ENCODE measurements at regions not wholly inside any gene's neighbourhood (a gene's known extent, or its start where the extent isn't known, plus 50 kb on each side); places are given as distances from the start of the nearest gene placed in this dataset.

DNA sequence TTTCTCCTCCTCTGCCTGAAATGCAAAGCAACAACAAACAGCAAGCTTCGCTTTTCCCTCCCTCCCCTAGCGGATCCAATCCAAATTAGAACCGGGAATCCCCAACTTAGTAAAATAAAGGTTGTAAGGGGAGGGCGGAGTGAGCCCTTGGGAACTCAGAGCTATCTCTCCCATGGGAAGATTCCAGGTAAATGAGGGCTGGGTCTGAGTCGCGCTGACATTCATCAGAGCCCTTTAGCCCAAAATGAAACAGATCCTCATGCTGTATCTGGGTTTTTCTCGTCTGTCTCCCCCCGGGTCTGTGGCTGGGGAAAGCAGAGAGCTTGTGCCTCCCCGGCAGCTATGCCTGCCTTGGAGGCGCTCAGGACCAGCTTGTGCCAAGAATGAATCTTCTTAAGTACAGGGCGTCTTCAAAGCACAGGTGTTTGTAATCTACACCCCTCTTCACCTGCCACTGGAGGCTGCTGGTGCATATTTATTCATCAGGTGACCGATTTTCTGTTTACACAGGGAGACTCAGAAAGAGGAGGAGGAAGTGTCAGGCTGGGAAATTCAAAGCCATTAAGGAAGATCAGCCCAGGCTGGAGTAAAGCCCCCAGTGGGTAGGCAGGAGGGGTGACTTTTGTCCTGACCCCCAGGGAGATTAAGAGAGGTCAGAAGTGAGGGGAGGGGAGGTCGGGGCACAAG lies 55.0 kb upstream of the GSE1 start:
- TF ChIP-seq MAZ (IDR thresholded peaks at IDR 0.05; ENCODE audit: borderline replicate concordance, low read depth, low read length): no peak
- TF ChIP-seq, protein P1, sequence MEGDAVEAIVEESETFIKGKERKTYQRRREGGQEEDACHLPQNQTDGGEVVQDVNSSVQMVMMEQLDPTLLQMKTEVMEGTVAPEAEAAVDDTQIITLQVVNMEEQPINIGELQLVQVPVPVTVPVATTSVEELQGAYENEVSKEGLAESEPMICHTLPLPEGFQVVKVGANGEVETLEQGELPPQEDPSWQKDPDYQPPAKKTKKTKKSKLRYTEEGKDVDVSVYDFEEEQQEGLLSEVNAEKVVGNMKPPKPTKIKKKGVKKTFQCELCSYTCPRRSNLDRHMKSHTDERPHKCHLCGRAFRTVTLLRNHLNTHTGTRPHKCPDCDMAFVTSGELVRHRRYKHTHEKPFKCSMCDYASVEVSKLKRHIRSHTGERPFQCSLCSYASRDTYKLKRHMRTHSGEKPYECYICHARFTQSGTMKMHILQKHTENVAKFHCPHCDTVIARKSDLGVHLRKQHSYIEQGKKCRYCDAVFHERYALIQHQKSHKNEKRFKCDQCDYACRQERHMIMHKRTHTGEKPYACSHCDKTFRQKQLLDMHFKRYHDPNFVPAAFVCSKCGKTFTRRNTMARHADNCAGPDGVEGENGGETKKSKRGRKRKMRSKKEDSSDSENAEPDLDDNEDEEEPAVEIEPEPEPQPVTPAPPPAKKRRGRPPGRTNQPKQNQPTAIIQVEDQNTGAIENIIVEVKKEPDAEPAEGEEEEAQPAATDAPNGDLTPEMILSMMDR (conservative IDR thresholded peaks at IDR 0.05; ENCODE audit: low read depth, low read length): no peak
- no peak for TF ChIP-seq RAD21 (IDR thresholded peaks at IDR 0.05; ENCODE audit: low read length)

Measured in IMR-90 (cell line).